Neural cell (in vitro differentiated cells): ENCODE measurements at regions not wholly inside any gene's neighbourhood (a gene's known extent, or its start where the extent isn't known, plus 50 kb on each side); places are given as distances from the start of the nearest gene placed in this dataset.
A peak's percentile ranks its signal among the peaks of the same experiment; 100 is the strongest.

Experiments
- H2AFZ ChIP-seq: fragments of 200-600, 300-800 bp; sonication (generic), shearing (Covaris generic); 2 replicates; pipeline ENCODE4 v1.6.0; 2014; ENCODE audit warnings: low read depth, mild to moderate bottlenecking, antibody characterized with exemption, low read length, moderate library complexity
- H3F3A ChIP-seq: fragments of 200-600 bp; shearing (Covaris generic); 2 replicates; pipeline ENCODE4 v1.6.1; 2016; ENCODE audit warnings: mild to moderate bottlenecking, moderate library complexity, mixed read lengths, antibody characterized with exemption, low read length; ENCODE audit not compliant: insufficient read depth, poor library complexity, severe bottlenecking
- H3K27ac ChIP-seq: fragments of 200-600, 300-800 bp; sonication (generic), shearing (Covaris generic); 2 replicates; pipeline ENCODE4 v1.5.1; 2014; ENCODE audit warnings: mild to moderate bottlenecking, low read length, moderate library complexity
- H3K27me3 ChIP-seq: fragments of 300-800, 200-600 bp; sonication (generic), shearing (Covaris generic); 2 replicates; pipeline ENCODE4 v1.6.0; 2014; ENCODE audit warnings: mild to moderate bottlenecking, low read depth, low read length, moderate library complexity; ENCODE audit not compliant: insufficient read depth
- H3K36me3 ChIP-seq: fragments of 300-800, 200-600 bp; sonication (generic), shearing (Covaris generic); 2 replicates; pipeline ENCODE4 v1.5.1; 2014; ENCODE audit warnings: mild to moderate bottlenecking, antibody characterized with exemption, low read length, moderate library complexity; ENCODE audit not compliant: insufficient read depth
- H3K4me2 ChIP-seq: fragments of 300-800, 200-600 bp; sonication (generic), shearing (Covaris generic); 2 replicates; pipeline ENCODE4 v1.6.0; 2014; ENCODE audit warnings: mild to moderate bottlenecking, low read length
- H3K4me3 ChIP-seq: fragments of 300-800, 200-600 bp; sonication (generic), shearing (Covaris generic); 2 replicates; pipeline ENCODE4 v1.5.1; 2014; ENCODE audit warnings: mild to moderate bottlenecking, low read length, moderate library complexity
- H3K79me2 ChIP-seq: fragments of 200-600 bp; shearing (Covaris generic); replicated peaks from 2 replicates; pipeline ENCODE4 v1.6.0; 2014; ENCODE audit warnings: mild to moderate bottlenecking, low read length, moderate library complexity; ENCODE audit not compliant: insufficient read depth
- H3K9ac ChIP-seq: fragments of 300-800, 200-600 bp; sonication (generic), shearing (Covaris generic); 2 replicates; pipeline ENCODE4 v1.6.1; 2016; ENCODE audit warnings: mild to moderate bottlenecking, low read length, mixed read lengths
- H3K9me2 ChIP-seq: fragments of 200-600 bp; shearing (Covaris generic); 2 replicates; pipeline ENCODE4 v1.6.1; 2016; ENCODE audit warnings: mild to moderate bottlenecking, low read length, mixed read lengths; ENCODE audit not compliant: insufficient read depth
- H3K9me3 ChIP-seq: fragments of 200-600, 300-800 bp; sonication (generic), shearing (Covaris generic); 2 replicates; pipeline ENCODE4 v1.6.1; 2016; ENCODE audit warnings: mild to moderate bottlenecking, mixed run types, low read length, moderate library complexity, mixed read lengths
- H4K20me1 ChIP-seq: fragments of 200-600 bp; shearing (Covaris generic); 2 replicates; pipeline ENCODE4 v1.6.1; 2016; ENCODE audit warnings: mild to moderate bottlenecking, mixed run types; ENCODE audit not compliant: insufficient read depth
- CTCF ChIP-seq: fragments of 450-650 bp; IDR thresholded peaks from 2 replicates; pipeline ENCODE4 v1.5.1; 2014; ENCODE audit warnings: antibody characterized with exemption, mild to moderate bottlenecking, moderate library complexity; ENCODE audit not compliant: poor library complexity, severe bottlenecking
- EP300 ChIP-seq: fragments of 450-650 bp; conservative IDR thresholded peaks from 2 replicates; pipeline ENCODE4 v1.6.1; 2014; ENCODE audit warnings: antibody characterized with exemption, mild to moderate bottlenecking, moderate library complexity; ENCODE audit not compliant: poor library complexity, severe bottlenecking
- EZH2 ChIP-seq: fragments of 200-600, 300-800 bp; shearing (Covaris generic), sonication (generic); IDR thresholded peaks from 2 replicates; pipeline ENCODE4 v1.6.1; 2014; ENCODE audit warnings: antibody characterized with exemption, low read length, borderline replicate concordance, mild to moderate bottlenecking; ENCODE audit not compliant: insufficient read depth, poor library complexity, severe bottlenecking
- MXI1 ChIP-seq: fragments of 450-650 bp; conservative IDR thresholded peaks from 2 replicates; pipeline ENCODE4 v1.6.1; 2014; ENCODE audit warnings: antibody characterized with exemption, mild to moderate bottlenecking; ENCODE audit not compliant: poor library complexity, severe bottlenecking
- POLR2AphosphoS5 ChIP-seq: IDR thresholded peaks from 2 replicates; pipeline ENCODE4 v1.6.1; 2012
- RAD21 ChIP-seq: fragments of 450-650 bp; conservative IDR thresholded peaks from 2 replicates; pipeline ENCODE4 v1.6.1; 2014; ENCODE audit warnings: antibody characterized with exemption, mild to moderate bottlenecking, moderate library complexity
- REST ChIP-seq: IDR thresholded peaks from 2 replicates; pipeline ENCODE4 v1.6.1; 2012; ENCODE audit warnings: borderline replicate concordance
- SMC3 ChIP-seq: fragments of 450-650 bp; conservative IDR thresholded peaks from 2 replicates; pipeline ENCODE4 v1.6.1; 2014; ENCODE audit warnings: antibody characterized with exemption, mild to moderate bottlenecking, moderate library complexity; ENCODE audit not compliant: poor library complexity
- TAF1 ChIP-seq: IDR thresholded peaks from 2 replicates; pipeline ENCODE4 v1.6.1; 2012; ENCODE audit warnings: low read depth

- no peaks in the 10 kb centered on the region for H3K9me2 ChIP-seq
- no peaks in the 10 kb centered on the region for H3F3A ChIP-seq
- peak overlapping the region; percentile 66 for H3K4me2 ChIP-seq
- peak overlapping the region; percentile 95 for H3K27ac ChIP-seq
- TF ChIP-seq EP300: no peak
- no peak for TF ChIP-seq CTCF
- TF ChIP-seq TAF1: no peak
- peak overlapping the region; percentile 57 for H3K4me3 ChIP-seq
- no peaks in the 10 kb centered on the region for H3K9me3 ChIP-seq
- peak overlapping the region; percentile 63 for H2AFZ ChIP-seq
- no peaks in the 10 kb centered on the region for H3K27me3 ChIP-seq
- H4K20me1 ChIP-seq: no peaks in the 10 kb centered on the region
- peaks cover 40% of the 10 kb centered on the region for H3K79me2 ChIP-seq
- H3K36me3 ChIP-seq: no peaks in the 10 kb centered on the region
- H3K9ac ChIP-seq: peak overlapping the region; percentile 69
Measured at GRCh38 chr3:42024591-42025351, 62.9 kb upstream of the ULK4 start.

- H3K27ac ChIP-seq: no peak overlapping the region
- peaks cover 53% of the 10 kb centered on the region for H3K79me2 ChIP-seq
- H3K9ac ChIP-seq: no peak overlapping the region
- no peak overlapping the region for H3K4me3 ChIP-seq
- no peak overlapping the region for H2AFZ ChIP-seq
- no peaks in the 10 kb centered on the region for H3K9me2 ChIP-seq
- H3K9me3 ChIP-seq: no peaks in the 10 kb centered on the region
- H3K36me3 ChIP-seq: no peaks in the 10 kb centered on the region
- H4K20me1 ChIP-seq: no peaks in the 10 kb centered on the region
- no peak overlapping the region for H3K4me2 ChIP-seq
- no peaks in the 10 kb centered on the region for H3F3A ChIP-seq
- TF ChIP-seq MXI1: no peak
- no peak for TF ChIP-seq SMC3
- no peak for TF ChIP-seq REST
- no peak for TF ChIP-seq CTCF
- no peak for TF ChIP-seq RAD21
- no peak for TF ChIP-seq POLR2AphosphoS5
- no peak for TF ChIP-seq TAF1
- no peak for TF ChIP-seq EP300
- TF ChIP-seq EZH2: no peak
- no peaks in the 10 kb centered on the region for H3K27me3 ChIP-seq
Measured at GRCh38 chr3:42023380-42023779, 61.5 kb upstream of the ULK4 start.
